Parathyroid adenoma (tissue), 2 donors: ENCODE measurements at regions not wholly inside any gene's neighbourhood (a gene's known extent, or its start where the extent isn't known, plus 50 kb on each side); places are given as distances from the start of the nearest gene placed in this dataset.
"Not testable (repeated sequence)": the region's sequence is repeated elsewhere in the genome, so short reads cannot be mapped to it uniquely, and the experiment has no call there.

Source experiments
- H2AFZ ChIP-seq: fragments of 300-600 bp; sonication (generic); one replicate; pipeline ENCODE4 v1.7.0; 2017; ENCODE audit warnings: antibody characterized with exemption, mild to moderate bottlenecking
- H3K27ac ChIP-seq: fragments of 300-600 bp; sonication (generic); one replicate; pipeline ENCODE4 v1.7.0; 2017
- H3K27me3 ChIP-seq: fragments of 300-600 bp; sonication (generic); one replicate; pipeline ENCODE4 v1.7.0; 2017; ENCODE audit warnings: low read length; ENCODE audit not compliant: control insufficient read depth, insufficient read depth
- H3K36me3 ChIP-seq: fragments of 300-600 bp; sonication (generic); one replicate; pipeline ENCODE4 v1.7.0; 2017; ENCODE audit warnings: low read length; ENCODE audit not compliant: control insufficient read depth, insufficient read depth
- H3K4me1 ChIP-seq: fragments of 300-600 bp; sonication (generic); one replicate; pipeline ENCODE4 v1.7.0; 2017; ENCODE audit warnings: control low read depth
- H3K4me2 ChIP-seq: fragments of 300-600 bp; sonication (generic); one replicate; pipeline ENCODE4 v1.7.0; 2017; ENCODE audit warnings: low read length
- H3K4me3 ChIP-seq: fragments of 300-600 bp; sonication (generic); one replicate; pipeline ENCODE4 v1.7.0; 2017; ENCODE audit warnings: low read depth, low read length
- H3K79me2 ChIP-seq: fragments of 300-600 bp; sonication (generic); one replicate; pipeline ENCODE4 v1.7.0; 2017; ENCODE audit warnings: control low read depth
- H3K9ac ChIP-seq: fragments of 300-600 bp; sonication (generic); one replicate; pipeline ENCODE4 v1.7.0; 2017; ENCODE audit warnings: mild to moderate bottlenecking
- H3K9me3 ChIP-seq: fragments of 300-600 bp; sonication (generic); one replicate; pipeline ENCODE4 v1.7.0; 2017; ENCODE audit warnings: low read length; ENCODE audit not compliant: control insufficient read depth
- TF ChIP-seq, protein P1 (sequence below): fragments of 300-600 bp; sonication (generic); IDR thresholded peaks from one replicate; pipeline ENCODE4 v1.7.0; 2017; ENCODE audit warnings: antibody characterized with exemption, mild to moderate bottlenecking
- donor health status: primary hyperparathyroidism.

DNA sequence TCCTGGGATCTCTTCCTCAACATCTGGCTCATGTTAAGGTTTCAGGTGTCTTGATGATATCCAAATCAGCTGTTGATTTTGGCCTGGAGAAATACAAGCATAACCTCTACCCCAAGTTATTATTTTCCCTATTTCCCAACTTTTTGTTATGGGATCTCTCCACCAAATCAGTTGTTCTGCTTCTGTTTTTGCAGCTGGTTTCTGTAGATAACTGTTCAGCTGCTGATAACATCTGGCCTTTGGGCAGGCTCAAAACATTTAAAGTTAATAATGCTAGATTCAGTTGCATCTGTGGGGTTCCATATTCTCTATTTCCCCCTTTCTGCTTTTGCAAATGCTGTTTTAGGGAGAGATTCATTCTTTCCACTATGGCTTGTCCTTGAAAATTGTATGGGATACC lies 430.0 kb upstream of the SGO1 start:
- H3K36me3 ChIP-seq, H3K79me2 ChIP-seq, H2AFZ ChIP-seq, H3K9me3 ChIP-seq, H3K27ac ChIP-seq, H3K4me3 ChIP-seq, H3K4me2 ChIP-seq, H3K9ac ChIP-seq, H3K27me3 ChIP-seq, H3K4me1 ChIP-seq: not testable (repeated sequence)

DNA sequence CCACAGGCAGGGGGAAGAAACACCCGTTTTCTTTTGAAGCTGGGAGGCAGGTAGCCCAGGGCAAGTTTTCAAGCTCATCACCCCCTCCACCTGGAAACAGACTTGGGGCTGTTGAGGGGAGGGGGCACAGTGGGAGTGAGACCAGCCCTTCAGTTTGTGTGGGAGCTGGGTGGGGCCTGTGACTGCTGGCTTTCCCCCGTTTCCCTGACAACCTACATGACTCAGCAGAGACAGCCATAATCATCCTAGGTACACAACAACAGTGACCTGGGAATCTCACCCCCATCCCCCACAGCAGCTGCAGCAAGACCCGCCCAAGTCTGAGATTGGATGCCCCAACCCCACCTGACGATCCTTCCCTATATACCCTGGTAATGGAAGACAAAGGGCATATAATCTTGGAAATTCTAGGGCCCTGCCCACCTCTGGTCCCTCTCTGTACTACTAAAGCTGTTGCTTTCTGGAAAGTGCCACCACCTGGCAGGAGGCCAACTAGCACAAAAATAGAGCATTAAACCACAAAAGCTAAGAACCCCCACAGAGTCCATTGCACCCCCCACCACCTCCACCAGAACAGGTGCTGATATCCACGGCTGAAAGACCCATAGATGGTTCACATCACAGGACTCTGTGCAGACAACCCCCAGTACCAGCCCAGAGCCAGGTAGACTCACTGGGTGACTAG lies 422.2 kb upstream of the SGO1 start:
- H3K27me3 ChIP-seq = no peaks in the 10 kb centered on the region
- H3K79me2 ChIP-seq = no peaks in the 10 kb centered on the region
- no peak overlapping the region for H3K4me3 ChIP-seq
- no peak overlapping the region for H2AFZ ChIP-seq
- H3K9ac ChIP-seq = no peak overlapping the region
- no peaks in the 10 kb centered on the region for H3K9me3 ChIP-seq
- no peak overlapping the region for H3K27ac ChIP-seq
- H3K4me1 ChIP-seq = no peaks in the 10 kb centered on the region
- no peak overlapping the region for H3K4me2 ChIP-seq
- TF ChIP-seq, protein P1, sequence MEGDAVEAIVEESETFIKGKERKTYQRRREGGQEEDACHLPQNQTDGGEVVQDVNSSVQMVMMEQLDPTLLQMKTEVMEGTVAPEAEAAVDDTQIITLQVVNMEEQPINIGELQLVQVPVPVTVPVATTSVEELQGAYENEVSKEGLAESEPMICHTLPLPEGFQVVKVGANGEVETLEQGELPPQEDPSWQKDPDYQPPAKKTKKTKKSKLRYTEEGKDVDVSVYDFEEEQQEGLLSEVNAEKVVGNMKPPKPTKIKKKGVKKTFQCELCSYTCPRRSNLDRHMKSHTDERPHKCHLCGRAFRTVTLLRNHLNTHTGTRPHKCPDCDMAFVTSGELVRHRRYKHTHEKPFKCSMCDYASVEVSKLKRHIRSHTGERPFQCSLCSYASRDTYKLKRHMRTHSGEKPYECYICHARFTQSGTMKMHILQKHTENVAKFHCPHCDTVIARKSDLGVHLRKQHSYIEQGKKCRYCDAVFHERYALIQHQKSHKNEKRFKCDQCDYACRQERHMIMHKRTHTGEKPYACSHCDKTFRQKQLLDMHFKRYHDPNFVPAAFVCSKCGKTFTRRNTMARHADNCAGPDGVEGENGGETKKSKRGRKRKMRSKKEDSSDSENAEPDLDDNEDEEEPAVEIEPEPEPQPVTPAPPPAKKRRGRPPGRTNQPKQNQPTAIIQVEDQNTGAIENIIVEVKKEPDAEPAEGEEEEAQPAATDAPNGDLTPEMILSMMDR = no peak
- H3K36me3 ChIP-seq = no peaks in the 10 kb centered on the region

DNA sequence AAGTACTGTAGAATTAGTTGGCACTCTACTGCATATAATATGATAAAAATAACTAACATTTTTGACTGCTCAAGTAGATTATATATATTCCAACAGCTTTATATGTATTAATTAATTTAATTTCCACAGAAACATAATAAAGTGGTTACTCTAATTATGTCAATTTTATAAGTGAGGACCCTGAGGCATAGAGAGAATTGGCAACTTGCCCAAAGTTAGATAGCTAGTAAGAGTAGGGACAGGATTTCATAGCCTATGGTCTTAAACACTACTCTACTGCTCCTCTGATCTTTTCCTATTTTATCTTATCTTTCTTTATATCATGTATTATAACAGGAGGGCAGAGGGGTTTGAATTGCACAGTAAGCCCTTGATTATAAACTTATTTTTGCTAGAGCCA lies 418.7 kb upstream of the SGO1 start:
- H3K9me3 ChIP-seq = no peaks in the 10 kb centered on the region

DNA sequence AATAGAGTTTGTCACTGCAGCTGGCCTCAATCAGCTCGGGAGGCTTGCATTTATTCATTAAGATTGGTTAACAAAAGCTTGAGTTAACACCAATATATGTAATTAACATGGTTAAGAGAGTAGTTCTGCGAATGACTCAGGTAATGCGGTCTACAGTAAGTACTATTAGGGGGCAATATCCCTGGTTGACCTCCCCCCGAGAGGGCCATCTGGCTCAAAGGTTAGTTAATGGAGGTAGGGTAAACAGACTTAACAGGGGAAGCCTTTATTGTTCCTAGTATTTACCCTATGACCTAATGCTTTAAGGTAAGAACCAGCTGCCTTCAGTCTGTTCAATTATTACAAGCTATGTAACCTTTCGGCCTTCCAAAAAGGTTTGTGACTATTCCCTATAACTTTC lies 403.3 kb upstream of the SGO1 start:
- Histone ChIP-seq H3K4me2 (no peak overlapping the region), H3K4me1 (no peaks in the 10 kb centered on the region), H3K27ac (no peak overlapping the region), H2AFZ (no peak overlapping the region), H3K79me2 (no peaks in the 10 kb centered on the region), H3K4me3 (no peak overlapping the region), H3K9me3 (no peaks in the 10 kb centered on the region), H3K36me3 (no peaks in the 10 kb centered on the region), H3K9ac (no peak overlapping the region), H3K27me3 (no peaks in the 10 kb centered on the region)
- TF ChIP-seq, protein P1 = no peak

More for the DNA sequence above, 418.7 kb upstream of the SGO1 start:
- Histone ChIP-seq H3K79me2 (no peaks in the 10 kb centered on the region), H3K4me2 (no peak overlapping the region), H3K9ac (no peak overlapping the region), H3K4me1 (no peaks in the 10 kb centered on the region), H2AFZ (no peak overlapping the region), H3K27me3 (no peaks in the 10 kb centered on the region), H3K27ac (no peak overlapping the region), H3K4me3 (no peak overlapping the region), H3K36me3 (no peaks in the 10 kb centered on the region)
- TF ChIP-seq, protein P1 = no peak

DNA sequence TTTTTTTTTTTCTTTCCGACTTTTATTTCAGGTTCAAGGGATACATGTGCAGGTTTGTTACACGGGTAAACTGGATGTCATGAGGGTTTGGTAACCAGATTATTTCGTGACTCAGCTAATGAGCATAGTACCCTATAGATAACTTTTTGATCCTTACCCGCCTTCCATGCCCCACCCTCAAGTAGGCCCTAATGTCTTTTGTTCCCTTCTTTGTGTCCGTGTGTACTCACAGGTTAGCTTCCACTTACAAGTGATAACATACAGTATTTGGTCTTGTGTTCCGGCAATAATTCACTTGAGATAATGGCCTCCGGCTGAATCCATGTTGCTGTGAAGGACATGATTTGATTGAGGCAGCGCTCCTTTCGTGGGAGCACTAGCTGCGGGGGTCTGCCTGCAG lies 402.8 kb upstream of the SGO1 start:
- no peak overlapping the region for H3K27ac ChIP-seq
- H3K36me3 ChIP-seq = no peaks in the 10 kb centered on the region
- no peak overlapping the region for H3K4me3 ChIP-seq
- H2AFZ ChIP-seq = no peak overlapping the region
- no peaks in the 10 kb centered on the region for H3K79me2 ChIP-seq
- H3K9me3 ChIP-seq = no peaks in the 10 kb centered on the region
- TF ChIP-seq, protein P1 = no peak
- no peaks in the 10 kb centered on the region for H3K4me1 ChIP-seq
- H3K4me2 ChIP-seq = no peak overlapping the region
- no peaks in the 10 kb centered on the region for H3K27me3 ChIP-seq
- no peak overlapping the region for H3K9ac ChIP-seq
